ENCODE measurements at regions not wholly inside any gene's neighbourhood (a gene's known extent, or its start where the extent isn't known, plus 50 kb on each side); places are given as distances from the start of the nearest gene placed in this dataset.

GRCh38 chr10:43926875-43927406 is 278.3 kb upstream of the ZNF32 start (continued):
- no peak for TF ChIP-seq CHD7 (IDR thresholded peaks at IDR 0.05; ENCODE audit: insufficient replicate concordance, low read length)

Data from H1 (cell line).